H1 (cell line): ENCODE measurements at regions not wholly inside any gene's neighbourhood (a gene's known extent, or its start where the extent isn't known, plus 50 kb on each side); places are given as distances from the start of the nearest gene placed in this dataset.

ENCODE experiments used
- CTCF ChIA-PET: fragments of 300-600 bp; sonication (Branson Sonifier 250); formaldehyde crosslinking; loops from one replicate; lab custom pipeline; 2021; ENCODE audit not compliant: partially characterized antibody; lab: Charles Lee
- POLR2A ChIA-PET: fragments of 300-600 bp; sonication (Branson Sonifier 250); formaldehyde crosslinking; loops from one replicate; lab custom pipeline; 2021; ENCODE audit warnings: inconsistent platforms; ENCODE audit not compliant: partially characterized antibody; lab: Charles Lee
- DNase-seq, 2 experiments: peaks; one replicate each; pipeline versions ENCODE4 v3.0.0 to v3.0.0-alpha.2; 2010 to 2022; ENCODE audit warnings: low spot score in 2 of 2, low read depth in 1 of 2, mixed read lengths in 1 of 2
- FAIRE-seq: peaks from 2 replicates; lab custom pipeline; 2011; peaks lifted over from hg19 to GRCh38; lab: Jason Lieb, UNC
- H2AFZ ChIP-seq: 2 replicates; pipeline ENCODE4 v1.8.1; 2012; ENCODE audit warnings: low read length, inconsistent platforms
- H2AK5ac ChIP-seq: 2 replicates; pipeline ENCODE4 v1.6.1; 2013; ENCODE audit warnings: low read depth, low read length
- H2BK120ac ChIP-seq: replicated peaks from 2 replicates; pipeline ENCODE3; 2013; ENCODE audit warnings: low read depth, low read length, inconsistent platforms
- H2BK12ac ChIP-seq: 2 replicates; pipeline ENCODE4 v1.6.1; 2013; ENCODE audit warnings: low read depth, low read length
- H2BK15ac ChIP-seq: 2 replicates; pipeline ENCODE4 v1.6.1; 2013; ENCODE audit warnings: low read length
- H2BK20ac ChIP-seq: 2 replicates; pipeline ENCODE4 v1.6.1; 2013; ENCODE audit warnings: low read length
- H2BK5ac ChIP-seq: 2 replicates; pipeline ENCODE4 v1.6.1; 2013; ENCODE audit warnings: low read depth, low read length
- H3K14ac ChIP-seq: 2 replicates; pipeline ENCODE4 v1.6.1; 2013; ENCODE audit warnings: inconsistent platforms; ENCODE audit not compliant: insufficient read length
- H3K18ac ChIP-seq: 2 replicates; pipeline ENCODE4 v1.6.1; 2013; ENCODE audit warnings: low read length; ENCODE audit errors: extremely low read depth
- H3K23ac ChIP-seq: 2 replicates; pipeline ENCODE4 v1.6.1; 2013; ENCODE audit warnings: inconsistent platforms; ENCODE audit not compliant: insufficient read length
- H3K23me2 ChIP-seq: 2 replicates; pipeline ENCODE4 v1.6.1; 2013; ENCODE audit warnings: low read depth, low read length
- H3K27ac ChIP-seq: 2 replicates; pipeline ENCODE4 v1.6.1; 2011; ENCODE audit warnings: low read depth, low read length, inconsistent platforms
- H3K27me3 ChIP-seq, 4 experiments: replicated peaks in 1 of 4; 1 replicate in 1 of 4; 2 replicates in 3 of 4; pipeline versions ENCODE4 v1.6.1 to v1.8.1; 2011 to 2013; ENCODE audit warnings: low read length in 3 of 4, mild to moderate bottlenecking in 3 of 4, inconsistent platforms in 2 of 4, mixed read lengths in 2 of 4, moderate library complexity in 1 of 4; ENCODE audit not compliant: control insufficient read depth in 3 of 4, insufficient read depth in 3 of 4; ENCODE audit errors: extremely low read depth in 1 of 4
- H3K36me3 ChIP-seq, 4 experiments: 2 replicates each; pipeline versions ENCODE4 v1.6.1 to v1.8.1; 2011 to 2013; ENCODE audit warnings: mild to moderate bottlenecking in 4 of 4, low read length in 3 of 4, moderate library complexity in 2 of 4, control low read depth in 1 of 4, inconsistent platforms in 1 of 4; ENCODE audit not compliant: insufficient read depth in 4 of 4, control insufficient read depth in 2 of 4
- H3K4ac ChIP-seq: replicated peaks from 2 replicates; pipeline ENCODE3; 2013; ENCODE audit warnings: low read length, low read depth, mixed read lengths, inconsistent platforms; ENCODE audit not compliant: insufficient read length
- H3K4me1 ChIP-seq, 4 experiments: replicated peaks in 1 of 4; 1 replicate in 1 of 4; 2 replicates in 3 of 4; pipeline versions ENCODE4 v1.6.1 to v1.8.1; 2011 to 2013; ENCODE audit warnings: low read length in 3 of 4, inconsistent platforms in 2 of 4, mixed read lengths in 1 of 4; ENCODE audit not compliant: insufficient read depth in 4 of 4, control insufficient read depth in 3 of 4
- H3K4me2 ChIP-seq, 2 experiments: 2 replicates each; pipeline versions ENCODE4 v1.6.1 to v1.8.1; 2011 to 2013; ENCODE audit warnings: low read depth in 2 of 2, low read length in 2 of 2, control low read depth in 1 of 2, inconsistent platforms in 1 of 2, mild to moderate bottlenecking in 1 of 2; ENCODE audit not compliant: insufficient read depth in 1 of 2
- H3K4me3 ChIP-seq, 4 experiments: fragments of 200-600, 300-600 bp in 1 of 4; sonication (generic), shearing (Covaris generic), sonication (Bioruptor Twin) in 1 of 4; 2 replicates each; pipeline versions ENCODE4 v1.5.1 to v1.8.1; 2011 to 2016; ENCODE audit warnings: low read length in 4 of 4, low read depth in 3 of 4, control low read depth in 2 of 4, inconsistent platforms in 2 of 4, mild to moderate bottlenecking in 2 of 4, mixed read lengths in 1 of 4, moderate library complexity in 1 of 4; ENCODE audit not compliant: insufficient read depth in 2 of 4; ENCODE audit errors: extremely low read depth in 1 of 4
- H3K56ac ChIP-seq: replicated peaks from 2 replicates; pipeline ENCODE3; 2013; ENCODE audit warnings: low read depth, mild to moderate bottlenecking, mixed read lengths, low read length, inconsistent platforms; ENCODE audit not compliant: insufficient read length
- H3K79me1 ChIP-seq: 2 replicates; pipeline ENCODE4 v1.6.1; 2013; ENCODE audit warnings: low read depth, low read length, control low read depth
- H3K79me2 ChIP-seq, 2 experiments: 2 replicates each; pipeline versions ENCODE4 v1.6.1 to v1.8.1; 2012 to 2013; ENCODE audit warnings: low read length in 2 of 2, mild to moderate bottlenecking in 2 of 2, inconsistent platforms in 1 of 2; ENCODE audit not compliant: insufficient read depth in 2 of 2, control insufficient read depth in 1 of 2
- H3K9ac ChIP-seq, 4 experiments: replicated peaks in 1 of 4; 1 replicate in 1 of 4; 2 replicates in 3 of 4; pipeline versions ENCODE4 v1.6.1 to v1.8.1; 2011 to 2013; ENCODE audit warnings: low read depth in 3 of 4, low read length in 3 of 4, control low read depth in 2 of 4, mild to moderate bottlenecking in 2 of 4, moderate library complexity in 2 of 4, inconsistent platforms in 1 of 4; ENCODE audit errors: extremely low read depth in 1 of 4
- H3K9me3 ChIP-seq, 2 experiments: 2 replicates each; pipeline versions ENCODE4 v1.6.1 to v1.8.1; 2012 to 2013; ENCODE audit warnings: mild to moderate bottlenecking in 2 of 2, moderate library complexity in 2 of 2, control low read depth in 1 of 2, inconsistent platforms in 1 of 2, low read depth in 1 of 2, low read length in 1 of 2, mixed read lengths in 1 of 2; ENCODE audit not compliant: insufficient read depth in 2 of 2
- H4K20me1 ChIP-seq, 2 experiments: replicated peaks in 1 of 2; 2 replicates each; pipeline versions ENCODE3 to v1.8.1; 2011 to 2013; ENCODE audit warnings: inconsistent platforms in 2 of 2, low read length in 2 of 2, mild to moderate bottlenecking in 1 of 2; ENCODE audit not compliant: insufficient read depth in 2 of 2, control insufficient read depth in 1 of 2
- H4K5ac ChIP-seq: 2 replicates; pipeline ENCODE4 v1.6.1; 2013; ENCODE audit warnings: low read length, low read depth, mixed read lengths, inconsistent platforms; ENCODE audit not compliant: insufficient read length
- H4K8ac ChIP-seq: 2 replicates; pipeline ENCODE4 v1.8.0; 2013; ENCODE audit warnings: mild to moderate bottlenecking, moderate library complexity, low read length, inconsistent platforms; ENCODE audit not compliant: insufficient read depth; ENCODE audit errors: extremely low read depth
- H4K91ac ChIP-seq: replicated peaks from 2 replicates; pipeline ENCODE3; 2013; ENCODE audit warnings: low read length, mixed read lengths, inconsistent platforms; ENCODE audit not compliant: insufficient read length
- HDAC2 ChIP-seq, 2 experiments: fragments of 300-600 bp in 1 of 2; sonication (generic) in 1 of 2; IDR thresholded peaks; 2 replicates each; pipeline ENCODE4 v1.6.1; 2011 to 2012; ENCODE audit warnings: low read depth in 2 of 2, low read length in 2 of 2, mild to moderate bottlenecking in 2 of 2, moderate library complexity in 2 of 2, borderline replicate concordance in 1 of 2, inconsistent platforms in 1 of 2
- NANOG ChIP-seq: IDR thresholded peaks from 2 replicates; pipeline ENCODE4 v1.6.1; 2011; ENCODE audit warnings: low read length, low read depth, mild to moderate bottlenecking, inconsistent platforms; ENCODE audit not compliant: insufficient read depth, poor library complexity, severe bottlenecking
- RAD21 ChIP-seq, 2 experiments: IDR thresholded peaks in 1 of 2; conservative IDR thresholded peaks in 1 of 2; 2 replicates each; pipeline ENCODE4 v1.6.1; 2011; ENCODE audit warnings: low read depth in 2 of 2, low read length in 2 of 2, improper control_type of control experiment in 1 of 2, inconsistent platforms in 1 of 2, mild to moderate bottlenecking in 1 of 2, moderate library complexity in 1 of 2
- WGBS, 2 experiments: shearing (Covaris generic) in 1 of 2; methylation state at CpG; one replicate each; pipeline versions ENCODE4 v1.1.6 to v1.1.7; 2013 to 2015; ENCODE audit warnings: low lambda C conversion rate in 2 of 2, mixed read lengths in 2 of 2, inconsistent platforms in 1 of 2, low coverage in 1 of 2, missing lambda C conversion rate in 1 of 2; ENCODE audit not compliant: insufficient replicate concordance in 2 of 2, insufficient coverage in 1 of 2, insufficient read length in 1 of 2; ENCODE audit errors: extremely low coverage in 1 of 2, missing lambda C conversion rate in 1 of 2; 5-methylcytosine and 5-hydroxymethylcytosine counted together

DNA sequence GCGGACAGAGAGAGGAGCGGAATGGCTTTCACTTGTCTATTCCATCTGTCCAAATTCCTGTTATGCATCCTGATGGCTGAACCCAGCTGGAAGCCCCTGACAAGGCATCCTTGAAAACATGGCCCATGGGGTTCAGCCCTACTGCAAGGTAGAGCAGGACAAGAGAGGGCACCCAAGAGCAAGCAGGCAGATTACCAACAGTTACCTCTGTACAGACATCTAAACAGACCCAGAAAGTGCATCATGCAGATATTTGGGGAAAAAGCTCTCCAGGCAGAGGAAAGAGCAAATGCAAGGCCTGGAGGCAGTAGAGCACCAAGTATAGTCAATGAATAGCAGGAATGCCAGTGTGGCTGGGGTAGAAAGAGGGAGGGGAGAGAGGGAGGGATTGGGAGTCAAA, 407.5 kb downstream of the PCNX1 start:
- no peak for DNase-seq
- no peak overlapping the region for H2BK15ac ChIP-seq
- no peak overlapping the region for H3K14ac ChIP-seq
- no peak overlapping the region for H3K4me2 ChIP-seq
- H4K5ac ChIP-seq, result no peak overlapping the region
- H3K79me1 ChIP-seq, result no peaks in the 10 kb centered on the region
- H3K23ac ChIP-seq, result no peak overlapping the region
- H3K23me2 ChIP-seq, result no peaks in the 10 kb centered on the region; the same call in 1 of the 2 replicates
- H3K27ac ChIP-seq, result no peak overlapping the region
- H4K8ac ChIP-seq, result no peak overlapping the region
- H3K4me3 ChIP-seq, result no peak overlapping the region
- H2BK20ac ChIP-seq, result no peak overlapping the region
- H3K79me2 ChIP-seq, result no peaks in the 10 kb centered on the region
- peaks cover 0 to 2% (median 0%) of the 10 kb centered on the region in 4 experiments; a peak in 2 of 7 replicates for H3K4me1 ChIP-seq
- no peak overlapping the region for H2BK120ac ChIP-seq
- H4K91ac ChIP-seq, result no peak overlapping the region
- 91% methylated on average over 2 of the region's 2 CpGs; no CpG with 5 or more reads in 1 of the 2 experiments for WGBS, 2 experiments
- H3K4ac ChIP-seq, result no peak overlapping the region
- no peaks in the 10 kb centered on the region for H3K9me3 ChIP-seq
- no peaks in the 10 kb centered on the region for H4K20me1 ChIP-seq
- H3K9ac ChIP-seq, result no peak overlapping the region
- no peak for FAIRE-seq
- H2BK5ac ChIP-seq, result no peak overlapping the region
- no peak overlapping the region for H2AK5ac ChIP-seq
- no peak overlapping the region; the same call in 1 of the 2 replicates for H2BK12ac ChIP-seq
- no peaks in the 10 kb centered on the region; a peak in 1 of 7 replicates for H3K27me3 ChIP-seq
- POLR2A ChIA-PET, result no interaction called here
- no peak overlapping the region for H2AFZ ChIP-seq
- H3K36me3 ChIP-seq, result no peaks in the 10 kb centered on the region
- CTCF ChIA-PET, result interaction anchor here (1.0 to 1.6 kb wide), 6 partner anchors 10 to 438 kb away, joined by 3 to 5 read pairs (median 4); no protein-coding TSS in a partner anchor
- no peak overlapping the region for H3K56ac ChIP-seq
- H3K18ac ChIP-seq, result no peak overlapping the region
- TF ChIP-seq NANOG, result peak; percentile 14
- no peak for TF ChIP-seq HDAC2 (IDR thresholded peaks at IDR 0.05; ENCODE audit: borderline replicate concordance in 1 of 2, low read depth in 2 of 2, low read length in 2 of 2)
- TF ChIP-seq RAD21 (IDR thresholded peaks at IDR 0.05 in 1 of 2, conservative IDR thresholded peaks at IDR 0.05 in 1 of 2; ENCODE audit: low read depth in 2 of 2, low read length in 2 of 2), result peak; percentile 24 to 39; a peak in 3 of 4 replicates
